Stimulated activated naive CD8-positive, alpha-beta T cell treated with anti-CD3 and anti-CD28 coated beads, Interleukin-15, amount 100 ng/mL, for 72 hours (primary cell): ENCODE measurements at regions not wholly inside any gene's neighbourhood (a gene's known extent, or its start where the extent isn't known, plus 50 kb on each side); places are given as distances from the start of the nearest gene placed in this dataset.
A peak's percentile ranks its signal among the peaks of the same experiment; 100 is the strongest.
"Not testable (repeated sequence)": the region's sequence is repeated elsewhere in the genome, so short reads cannot be mapped to it uniquely, and the experiment has no call there.

Experiments used
- ATAC-seq: fragments of 150-1000 bp; cut with Tn5 transposase; 2 replicates; pipeline ENCODE4 v1.10.0; 2021; ENCODE audit warnings: mild to moderate bottlenecking, moderate library complexity
- DNase-seq, 2 donors: peaks; one replicate each; pipeline ENCODE4 v3.0.0; 2021 to 2022
- H3K27ac Mint-ChIP-seq, 2 donors: one replicate each; pipeline ENCODE4 v1.8.0; 2022; ENCODE audit warnings: mild to moderate bottlenecking in 2 of 2, mixed read lengths in 2 of 2, moderate library complexity in 2 of 2
- H3K27me3 Mint-ChIP-seq: one replicate; pipeline ENCODE4 v1.8.0; 2022; ENCODE audit warnings: mixed read lengths
- H3K4me1 Mint-ChIP-seq: one replicate; pipeline ENCODE4 v1.8.0; 2022; ENCODE audit warnings: mild to moderate bottlenecking, mixed read lengths
- H3K4me3 Mint-ChIP-seq, 2 donors: one replicate each; pipeline ENCODE4 v1.8.0; 2022; ENCODE audit warnings: mild to moderate bottlenecking in 2 of 2, mixed read lengths in 2 of 2, moderate library complexity in 1 of 2
- H3K9me3 Mint-ChIP-seq, 2 donors: one replicate each; pipeline ENCODE4 v1.8.0; 2022; ENCODE audit warnings: mixed read lengths in 2 of 2

DNA sequence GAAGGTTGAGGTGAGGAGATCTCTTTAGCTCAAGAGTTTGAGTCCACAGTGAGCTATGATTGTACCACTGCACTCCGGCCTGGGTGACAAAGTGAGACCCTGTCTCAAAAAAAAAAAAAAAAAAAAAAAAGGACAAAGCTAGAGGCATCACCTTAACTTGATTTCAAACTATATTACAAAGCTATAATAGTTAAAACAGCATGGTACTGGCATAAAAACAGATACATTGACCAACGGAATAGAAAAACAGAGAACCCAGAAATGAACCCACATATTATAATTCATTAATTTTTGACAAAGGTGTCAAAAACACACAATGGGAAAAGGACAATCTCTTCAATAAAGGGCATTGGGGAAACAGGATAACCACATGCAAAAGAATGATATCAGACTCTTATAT is 50.8 kb upstream of the MBOAT1 start:
- H3K9me3 Mint-ChIP-seq = no peaks in the 10 kb centered on the region
- H3K27me3 Mint-ChIP-seq = peaks cover 11% of the 10 kb centered on the region
- H3K4me3 Mint-ChIP-seq = no peak overlapping the region
- DNase-seq (no peak), ATAC-seq (no peak)
- no peak overlapping the region for H3K27ac Mint-ChIP-seq
- peaks cover 9% of the 10 kb centered on the region for H3K4me1 Mint-ChIP-seq

DNA sequence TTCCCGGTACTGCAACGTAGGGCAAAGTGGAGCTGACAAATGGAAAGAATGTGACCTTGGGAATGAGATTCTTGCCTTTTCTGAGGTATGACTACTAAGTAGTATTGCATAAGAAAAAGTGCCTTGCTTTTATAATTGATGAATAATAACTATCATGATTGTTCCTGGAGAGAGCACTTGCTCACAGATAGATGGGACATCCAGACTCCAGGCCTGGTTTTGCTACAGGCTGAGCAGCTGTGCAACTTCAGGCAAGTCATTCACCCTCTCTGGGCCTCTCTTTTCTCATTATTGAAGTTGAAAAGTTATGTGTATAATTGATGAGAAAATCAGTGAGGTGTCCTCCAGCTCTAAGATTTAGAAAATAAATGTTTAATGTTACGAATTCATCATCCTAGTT is 53.6 kb upstream of the MBOAT1 start:
- Mint-ChIP-seq H3K9me3 (no peaks in the 10 kb centered on the region), H3K4me3 (no peak overlapping the region), H3K27me3 (peaks cover 8% of the 10 kb centered on the region), H3K4me1 (peaks cover 9% of the 10 kb centered on the region), H3K27ac (no peak overlapping the region)
- no peak for ATAC-seq
- no peak for DNase-seq

DNA sequence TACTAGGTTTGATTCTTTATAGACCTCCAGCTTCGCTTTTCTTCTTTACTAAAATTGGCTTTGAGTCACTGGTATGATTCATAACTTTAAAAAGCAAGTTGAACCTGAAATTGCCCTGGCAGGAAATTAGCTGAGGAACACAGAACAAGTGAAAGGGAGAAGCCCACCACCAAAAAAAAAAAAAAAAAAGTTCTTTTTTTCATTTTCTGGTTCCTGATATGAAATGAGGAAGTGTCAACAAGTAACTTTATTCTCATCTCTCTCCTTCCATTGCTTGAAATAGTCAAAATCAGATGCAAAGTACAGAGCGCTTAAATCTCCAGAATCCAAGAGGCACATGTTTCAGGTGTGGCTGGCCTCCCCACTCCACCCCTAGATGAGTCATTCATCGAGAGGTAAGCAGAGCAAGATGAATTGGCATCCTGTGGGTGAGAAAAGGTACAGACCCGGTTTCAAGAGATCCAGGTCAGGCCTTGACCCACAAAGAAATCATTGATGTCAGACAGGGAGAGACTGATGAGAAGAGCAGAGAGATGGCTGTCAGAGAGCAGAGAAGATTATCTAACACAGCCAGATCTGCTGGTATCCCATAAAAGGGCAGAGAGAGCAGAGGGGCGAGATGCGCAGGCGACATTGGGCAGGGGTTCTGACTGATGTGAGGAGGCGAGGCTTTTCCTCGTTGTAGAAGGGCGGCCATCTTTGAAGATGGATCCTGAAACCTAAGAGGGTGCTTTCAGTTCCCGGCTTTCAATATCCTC is 54.8 kb upstream of the MBOAT1 start:
- peak; percentile 74 for ATAC-seq
- Mint-ChIP-seq H3K27ac (peak overlapping the region in 1 of 2 donors; percentile 55), H3K4me3 (no peak overlapping the region)

DNA sequence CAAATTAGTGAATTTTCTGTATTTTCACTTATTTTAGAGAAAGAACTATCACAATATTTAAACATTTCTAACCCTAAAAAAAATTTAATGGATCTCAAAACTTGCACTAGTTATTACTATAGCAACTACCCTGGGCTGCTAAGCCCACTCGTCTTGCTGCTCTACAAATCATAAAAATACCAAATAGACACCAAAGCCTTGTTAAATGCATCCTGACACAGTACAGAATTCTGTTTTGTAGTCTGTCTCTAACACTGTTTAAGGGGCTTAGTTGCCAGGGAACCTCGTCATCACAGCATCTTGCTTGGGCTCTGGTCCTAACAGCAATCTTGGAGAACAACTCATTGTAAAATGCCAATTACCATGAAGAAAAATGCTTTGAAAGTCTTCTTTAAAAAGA is 56.9 kb upstream of the MBOAT1 start:
- Mint-ChIP-seq H3K4me1 (peaks cover 9% of the 10 kb centered on the region), H3K9me3 (no peaks in the 10 kb centered on the region), H3K27ac (no peak overlapping the region), H3K27me3 (peaks cover 6% of the 10 kb centered on the region), H3K4me3 (no peak overlapping the region)
- DNase-seq = no peak
- ATAC-seq = no peak

More for the DNA sequence above, 54.8 kb upstream of the MBOAT1 start:
- Mint-ChIP-seq H3K4me1 (peaks cover 9% of the 10 kb centered on the region), H3K27me3 (no peaks in the 10 kb centered on the region), H3K9me3 (no peaks in the 10 kb centered on the region)
- DNase-seq = peak in 1 of 2 donors; percentile 17

DNA sequence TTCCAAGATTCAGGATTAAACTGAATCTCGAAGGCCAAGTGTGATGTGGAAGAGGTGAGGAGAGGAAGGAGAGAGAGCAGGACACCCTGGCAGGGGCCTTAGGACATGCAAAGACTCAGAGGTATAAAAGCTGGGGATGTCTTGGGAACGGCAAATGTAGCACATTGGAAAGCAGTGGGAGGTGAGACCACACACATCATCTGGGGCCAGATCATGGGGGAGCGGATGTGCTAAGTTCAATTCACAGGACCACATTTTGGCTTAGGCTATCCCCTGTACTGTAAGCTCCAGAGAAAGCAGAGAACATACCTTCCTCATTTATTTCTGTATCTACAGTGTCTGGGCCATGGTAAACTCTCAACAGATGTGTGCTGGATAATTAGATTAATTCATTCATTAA is 59.5 kb upstream of the MBOAT1 start:
- no peak for ATAC-seq
- H3K4me1 Mint-ChIP-seq = peaks cover 7% of the 10 kb centered on the region
- no peaks in the 10 kb centered on the region for H3K9me3 Mint-ChIP-seq
- no peak overlapping the region for H3K4me3 Mint-ChIP-seq
- peaks cover 9% of the 10 kb centered on the region for H3K27me3 Mint-ChIP-seq
- H3K27ac Mint-ChIP-seq = peak overlapping the region in 1 of 2 donors; percentile 14
- DNase-seq = no peak

DNA sequence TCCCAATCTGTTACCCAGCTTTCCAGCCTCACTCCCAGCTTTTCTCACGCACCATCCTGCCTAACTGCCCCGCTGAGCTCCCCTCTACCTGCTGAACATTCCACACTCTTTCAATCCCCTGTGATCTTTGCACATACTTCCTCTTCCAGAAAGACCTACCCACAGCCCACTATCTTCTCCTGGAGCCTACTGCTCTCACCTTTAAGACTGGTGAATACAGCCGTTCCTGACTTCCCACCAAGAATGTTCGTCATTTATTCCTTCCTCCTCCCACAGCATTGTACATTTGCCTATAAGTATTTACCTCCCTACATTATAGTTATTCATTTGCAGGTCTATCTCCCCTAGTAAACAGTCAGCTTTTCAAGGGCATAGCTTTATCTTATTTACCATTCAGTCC is 61.9 kb upstream of the MBOAT1 start:
- H3K27ac Mint-ChIP-seq = no peak overlapping the region
- H3K9me3 Mint-ChIP-seq = no peaks in the 10 kb centered on the region
- H3K27me3 Mint-ChIP-seq = peaks cover 30% of the 10 kb centered on the region
- DNase-seq (no peak), ATAC-seq (no peak)
- no peak overlapping the region for H3K4me3 Mint-ChIP-seq
- H3K4me1 Mint-ChIP-seq = no peaks in the 10 kb centered on the region

DNA sequence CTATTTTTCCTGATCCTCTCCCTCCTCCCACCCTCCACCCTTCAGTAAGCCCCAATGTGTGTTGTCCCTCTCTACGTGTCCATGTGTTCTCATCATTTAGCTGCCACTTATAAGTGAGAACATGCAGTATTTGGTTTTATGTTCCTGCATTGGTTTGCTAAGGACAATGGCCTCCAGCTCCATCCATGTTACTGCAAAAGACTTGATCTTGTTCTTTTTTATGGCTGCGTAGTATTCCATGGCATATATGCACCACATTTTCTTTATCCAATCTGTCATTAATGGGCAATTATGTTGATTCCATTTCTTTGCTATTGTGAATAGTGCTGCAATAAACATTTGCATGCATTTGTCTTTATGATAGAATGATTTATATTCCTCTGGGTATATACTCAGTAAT is 63.6 kb upstream of the MBOAT1 start:
- not testable (repeated sequence) for ATAC-seq, H3K9me3 Mint-ChIP-seq, H3K27ac Mint-ChIP-seq, H3K4me1 Mint-ChIP-seq, DNase-seq, H3K4me3 Mint-ChIP-seq
- peaks cover 45% of the 10 kb centered on the region for H3K27me3 Mint-ChIP-seq

DNA sequence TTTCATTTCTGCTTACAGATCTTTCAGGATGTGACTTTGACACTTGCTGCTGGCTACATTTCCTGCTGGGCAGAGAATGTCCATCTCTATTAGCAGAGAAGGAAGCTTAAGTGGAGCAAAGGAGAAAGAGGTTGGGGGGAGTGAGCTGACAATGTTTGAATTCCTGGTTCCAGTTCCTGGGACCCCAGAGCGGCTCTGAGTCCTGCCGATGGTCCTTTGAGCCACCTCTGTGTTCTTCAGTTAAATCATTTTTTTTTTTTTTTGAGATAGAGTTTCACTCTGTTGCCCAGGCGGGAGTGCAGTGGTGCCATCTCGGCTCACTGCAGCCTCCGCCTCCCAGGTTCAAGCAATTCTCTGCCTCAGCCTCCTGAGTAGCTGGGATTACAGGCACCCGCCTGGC is 65.5 kb upstream of the MBOAT1 start:
- not testable (repeated sequence) for H3K4me3 Mint-ChIP-seq
- H3K27me3 Mint-ChIP-seq = peaks cover 57% of the 10 kb centered on the region

DNA sequence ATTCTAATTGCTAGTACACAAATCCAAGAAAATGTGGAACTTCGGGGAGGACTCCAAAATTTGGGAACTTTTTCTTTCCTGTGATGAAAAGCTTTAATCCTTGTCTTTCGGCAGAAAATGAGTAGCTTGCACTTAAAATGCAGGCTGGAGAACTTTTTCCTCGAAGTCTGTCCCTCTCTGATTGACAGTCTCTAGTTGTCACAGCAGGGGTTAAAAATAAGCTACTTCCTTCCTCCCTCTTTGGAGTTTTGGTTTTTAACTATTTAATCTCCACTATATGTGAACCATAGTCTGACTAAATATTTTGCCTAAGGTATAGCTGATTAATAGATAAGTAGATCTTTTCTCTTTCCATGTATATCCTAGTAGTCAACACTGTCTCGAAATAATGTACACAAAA is 66.8 kb upstream of the MBOAT1 start:
- DNase-seq (no peak), ATAC-seq (no peak)
- Mint-ChIP-seq H3K9me3 (peaks cover 10 to 18% of the 10 kb centered on the region in 2 donors), H3K4me1 (no peaks in the 10 kb centered on the region), H3K4me3 (no peak overlapping the region), H3K27me3 (peaks cover 66% of the 10 kb centered on the region), H3K27ac (no peak overlapping the region)

More for the DNA sequence above, 65.5 kb upstream of the MBOAT1 start:
- H3K4me1 Mint-ChIP-seq, H3K27ac Mint-ChIP-seq, ATAC-seq, DNase-seq: not testable (repeated sequence)
- peaks cover 5 to 12% of the 10 kb centered on the region in 2 donors for H3K9me3 Mint-ChIP-seq

DNA sequence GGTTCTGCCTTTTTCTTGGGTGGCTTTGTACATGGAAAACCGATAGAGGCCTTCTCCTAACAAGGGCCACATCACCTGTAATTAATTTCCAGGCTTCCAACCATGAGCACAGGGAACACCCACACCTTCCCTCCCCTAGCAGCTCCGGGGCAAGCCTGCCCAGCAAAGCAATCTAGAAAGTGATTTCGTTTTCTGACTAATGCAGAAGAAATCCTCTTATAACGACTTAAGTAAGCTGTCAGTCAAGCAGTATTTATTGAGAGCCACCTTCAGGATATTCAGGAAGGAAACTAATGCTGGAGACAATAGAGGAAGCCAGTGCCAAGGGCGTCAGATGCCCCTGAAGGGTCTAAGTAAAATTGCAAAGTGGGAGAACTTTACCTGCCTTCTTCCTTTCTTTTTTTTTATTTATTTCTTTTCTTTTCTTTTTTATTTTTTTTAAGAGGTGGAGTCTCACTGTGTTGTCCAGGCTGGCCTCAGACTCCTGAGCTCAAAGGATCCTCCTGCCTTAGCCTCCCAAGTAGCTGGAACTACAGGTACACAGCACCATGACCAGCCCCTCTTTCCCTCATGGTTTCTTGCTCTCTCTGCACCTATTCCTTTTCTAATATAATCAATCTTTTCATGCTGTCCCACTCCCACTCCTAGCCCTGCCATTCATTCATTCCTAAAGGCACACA is 67.5 kb upstream of the MBOAT1 start:
- DNase-seq = no peak
- H3K4me1 Mint-ChIP-seq = no peaks in the 10 kb centered on the region
- H3K27me3 Mint-ChIP-seq = peaks cover 68% of the 10 kb centered on the region
- ATAC-seq = no peak
- peaks cover 10 to 18% of the 10 kb centered on the region in 2 donors for H3K9me3 Mint-ChIP-seq
- H3K4me3 Mint-ChIP-seq = no peak overlapping the region
- H3K27ac Mint-ChIP-seq = no peak overlapping the region

DNA sequence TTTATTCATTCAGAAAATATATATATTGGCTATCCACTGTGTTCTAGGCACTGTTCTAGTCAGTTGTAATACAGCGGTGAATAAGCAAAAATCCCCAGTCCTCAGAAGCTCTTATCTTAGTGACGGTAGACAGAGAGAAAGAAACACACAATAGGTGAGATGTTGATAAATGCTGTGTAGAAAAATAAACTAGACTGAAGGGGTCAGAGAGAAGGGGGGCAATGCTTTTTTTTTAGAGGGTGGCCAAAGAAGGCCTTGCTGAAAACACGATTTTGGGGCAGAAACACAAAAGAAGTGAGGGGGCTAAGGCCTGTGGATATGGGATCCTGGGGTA is 68.0 kb upstream of the MBOAT1 start:
- Mint-ChIP-seq H3K27ac (no peak overlapping the region), H3K27me3 (peaks cover 68% of the 10 kb centered on the region), H3K4me3 (no peak overlapping the region), H3K9me3 (peaks cover 10 to 18% of the 10 kb centered on the region in 2 donors), H3K4me1 (no peaks in the 10 kb centered on the region)
- ATAC-seq (no peak), DNase-seq (no peak)

DNA sequence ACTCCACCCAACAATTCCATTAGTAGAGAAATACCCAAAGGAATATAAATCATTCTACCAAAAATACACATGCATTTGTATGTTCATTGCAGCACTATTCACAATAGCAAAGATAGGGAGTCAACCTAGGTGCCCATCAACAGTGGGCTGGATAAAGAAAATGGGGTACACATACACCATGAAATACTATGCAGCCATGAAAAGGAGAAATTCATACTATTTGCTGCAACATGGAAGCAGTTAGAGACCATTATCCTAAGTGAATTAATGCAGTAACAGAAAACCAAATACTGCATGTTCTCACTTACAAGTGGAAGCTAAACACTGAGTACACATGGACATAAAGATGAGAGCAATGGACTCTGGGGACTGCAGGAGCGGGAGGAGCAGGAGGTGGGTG is 72.4 kb upstream of the MBOAT1 start:
- peaks cover 10 to 18% of the 10 kb centered on the region in 2 donors for H3K9me3 Mint-ChIP-seq
- ATAC-seq = no peak
- no peak for DNase-seq
- H3K4me1 Mint-ChIP-seq = no peaks in the 10 kb centered on the region
- peaks cover 41% of the 10 kb centered on the region for H3K27me3 Mint-ChIP-seq
- no peak overlapping the region for H3K4me3 Mint-ChIP-seq
- no peak overlapping the region for H3K27ac Mint-ChIP-seq

DNA sequence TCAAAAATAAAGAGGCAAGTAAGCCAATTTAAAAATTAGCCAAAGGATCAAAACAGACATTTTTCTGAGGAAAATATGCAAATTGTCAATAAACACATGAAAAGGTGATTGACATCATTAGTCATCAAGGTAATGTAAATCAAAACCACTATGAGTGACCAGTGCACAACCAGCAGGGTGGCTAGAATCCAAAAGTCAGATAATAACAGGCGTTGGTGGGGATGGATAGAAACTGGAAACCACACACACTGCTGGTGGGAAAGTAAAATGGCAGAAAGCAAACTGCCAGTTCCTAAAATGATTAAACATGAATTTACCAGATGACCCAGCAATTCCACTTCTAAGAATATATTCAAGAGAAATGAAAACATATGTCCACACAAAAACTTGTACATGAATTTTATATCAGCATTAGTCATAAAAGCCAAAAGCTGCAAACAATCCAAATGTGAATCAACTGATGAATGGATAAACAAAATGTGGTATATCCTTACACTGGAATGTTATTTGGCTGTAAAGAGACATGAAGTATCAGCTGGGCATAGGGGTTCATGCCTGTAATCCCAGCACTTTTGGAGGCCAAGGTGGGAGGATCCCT is 74.8 kb upstream of the MBOAT1 start:
- Mint-ChIP-seq H3K27me3 (peaks cover 26% of the 10 kb centered on the region), H3K4me3 (no peak overlapping the region), H3K27ac (no peak overlapping the region), H3K4me1 (peaks cover 8% of the 10 kb centered on the region), H3K9me3 (peaks cover 5 to 13% of the 10 kb centered on the region in 2 donors)
- no peak for DNase-seq
- no peak for ATAC-seq

DNA sequence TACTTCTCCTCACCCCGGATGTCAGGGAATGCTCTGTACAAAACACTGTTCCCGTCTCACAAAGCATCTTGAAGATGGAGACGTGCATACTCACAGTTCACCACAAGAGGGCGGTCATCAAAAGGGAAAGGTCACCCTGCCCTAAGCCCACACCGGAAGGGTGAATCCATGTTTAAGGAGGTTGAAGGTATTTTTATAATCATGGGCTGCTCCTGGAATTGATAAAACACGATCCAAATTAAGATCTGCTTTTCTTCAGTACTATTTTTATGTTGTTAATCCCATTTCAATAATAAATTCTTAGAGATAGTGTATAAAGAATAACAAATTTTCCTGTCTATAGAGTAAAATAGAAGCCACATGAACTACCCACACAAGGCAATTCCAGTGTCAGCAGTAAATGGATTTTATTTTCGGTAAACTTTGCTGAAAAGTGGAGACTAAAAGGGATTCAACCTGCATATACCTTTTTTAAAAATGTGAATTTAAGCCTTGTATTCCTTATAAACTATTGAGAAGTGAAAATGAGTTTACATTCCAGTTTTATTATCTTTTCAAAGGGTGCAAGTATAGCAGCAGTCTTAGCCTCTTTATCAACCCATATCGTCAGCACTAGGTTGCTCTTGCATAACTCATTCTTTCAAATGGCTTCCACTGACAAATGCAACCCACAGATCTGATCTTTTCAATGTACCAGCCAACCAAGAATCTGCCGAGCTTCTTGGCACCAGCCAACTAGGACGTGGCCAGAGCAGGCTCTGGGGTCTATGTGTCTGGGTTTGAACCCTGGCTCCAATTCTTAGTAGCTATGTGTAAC is 79.7 kb upstream of the MBOAT1 start:
- Mint-ChIP-seq H3K27ac (peak overlapping the region; percentile 39 to 86), H3K9me3 (no peaks in the 10 kb centered on the region), H3K4me1 (peaks cover 21% of the 10 kb centered on the region), H3K27me3 (no peaks in the 10 kb centered on the region), H3K4me3 (peak overlapping the region; percentile 60 to 63)
- DNase-seq (peak; percentile 66 to 68), ATAC-seq (peak; percentile 84)

DNA sequence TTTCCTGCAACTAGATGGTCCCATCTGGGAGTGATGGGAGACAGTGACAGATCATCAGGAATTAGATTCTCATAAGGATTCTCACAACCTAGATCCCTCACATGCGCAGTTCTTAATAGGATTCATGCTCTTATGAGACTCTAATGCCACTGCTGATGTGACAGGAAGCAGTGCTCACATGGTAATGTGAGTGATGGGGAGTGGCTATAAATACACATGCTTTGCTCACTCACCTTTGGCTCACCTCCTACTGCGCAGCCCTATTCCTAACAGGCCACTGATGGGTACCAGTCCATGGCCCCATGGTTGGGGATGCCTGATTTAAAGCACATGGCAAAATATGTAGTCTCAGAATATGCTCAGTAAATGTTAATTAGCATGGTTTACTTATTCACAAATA is 80.6 kb upstream of the MBOAT1 start:
- H3K27me3 Mint-ChIP-seq = no peaks in the 10 kb centered on the region

More for the DNA sequence above, 80.6 kb upstream of the MBOAT1 start:
- ATAC-seq (peak; percentile 37), DNase-seq (no peak)
- Mint-ChIP-seq H3K27ac (peak overlapping the region in 1 of 2 donors; percentile 14), H3K9me3 (no peaks in the 10 kb centered on the region), H3K4me3 (no peak overlapping the region), H3K4me1 (peaks cover 21% of the 10 kb centered on the region)
